Fibroblast of mammary gland (primary cell): ENCODE measurements at regions not wholly inside any gene's neighbourhood (a gene's known extent, or its start where the extent isn't known, plus 50 kb on each side); places are given as distances from the start of the nearest gene placed in this dataset.
"Not testable (repeated sequence)": the region's sequence is repeated elsewhere in the genome, so short reads cannot be mapped to it uniquely, and the experiment has no call there.

Experiments
- DNase-seq: peaks from one replicate; pipeline ENCODE4 v3.0.0-alpha.2; 2010; ENCODE audit warnings: low read depth
- H3K4me3 ChIP-seq: 2 replicates; pipeline ENCODE4 v1.5.1; 2011; ENCODE audit warnings: low read depth, mild to moderate bottlenecking, low read length, moderate library complexity; ENCODE audit not compliant: control insufficient read depth
- CTCF ChIP-seq: conservative IDR thresholded peaks from 2 replicates; pipeline ENCODE4 v1.5.1; 2011; ENCODE audit warnings: low read depth, low read length, inconsistent platforms; ENCODE audit not compliant: control insufficient read depth, insufficient read depth

- TF ChIP-seq CTCF = no peak
- no peak overlapping the region for H3K4me3 ChIP-seq
- DNase-seq = no peak
Measured at GRCh38 chr21:18548249-18548648, 144.7 kb upstream of the TMPRSS15 start.

GRCh38 chr21:18549214-18549905, 145.8 kb upstream of the TMPRSS15 start:
- TF ChIP-seq CTCF = no peak
- H3K4me3 ChIP-seq = no peak overlapping the region
- no peak for DNase-seq

- H3K4me3 ChIP-seq = no peak overlapping the region
- DNase-seq = no peak
- no peak for TF ChIP-seq CTCF
Measured at GRCh38 chr21:18550361-18550760, 146.8 kb upstream of the TMPRSS15 start.

- no peak for DNase-seq
Measured at GRCh38 chr21:18553786-18554185, 150.2 kb upstream of the TMPRSS15 start.

GRCh38 chr21:18567770-18568169, 164.2 kb upstream of the TMPRSS15 start:
- DNase-seq, H3K4me3 ChIP-seq: not testable (repeated sequence)

More at GRCh38 chr21:18553786-18554185, 150.2 kb upstream of the TMPRSS15 start:
- H3K4me3 ChIP-seq = no peak overlapping the region
- no peak for TF ChIP-seq CTCF

- no peak for TF ChIP-seq CTCF
- no peak for DNase-seq
- no peak overlapping the region for H3K4me3 ChIP-seq
Measured at GRCh38 chr21:18588001-18588662, 184.5 kb upstream of the TMPRSS15 start.

GRCh38 chr21:18601146-18601545, 197.6 kb upstream of the TMPRSS15 start:
- no peak for TF ChIP-seq CTCF
- no peak for DNase-seq
- no peak overlapping the region for H3K4me3 ChIP-seq
